Cerebellar nuclear complex (tissue), 1 donor: ENCODE measurements at regions not wholly inside any gene's neighbourhood (a gene's known extent, or its start where the extent isn't known, plus 50 kb on each side); places are given as distances from the start of the nearest gene placed in this dataset.
A peak's percentile ranks its signal among the peaks of the same experiment; 100 is the strongest.
"Not testable (repeated sequence)": the region's sequence is repeated elsewhere in the genome, so short reads cannot be mapped to it uniquely, and the experiment has no call there.

ENCODE experiments used
- DNase-seq, 2 experiments: peaks; one replicate each; lab custom pipeline; 2025; lab: John Stamatoyannopoulos, UW

- not testable (repeated sequence) for DNase-seq
Observed at GRCh38 chr17:27365329-27365945, 71.5 kb downstream of the WSB1 start.

- no peak for DNase-seq
Observed at GRCh38 chr17:27366437-27366836, 72.5 kb downstream of the WSB1 start.

- DNase-seq = no peak
Observed at GRCh38 chr17:27367121-27367981, 73.4 kb downstream of the WSB1 start.

- DNase-seq = no peak
Observed at GRCh38 chr17:27368151-27368795, 74.4 kb downstream of the WSB1 start.

- no peak for DNase-seq
Observed at GRCh38 chr17:27368980-27369379, 75.1 kb downstream of the WSB1 start.

GRCh38 chr17:27370776-27371175 is 76.9 kb downstream of the WSB1 start:
- DNase-seq = no peak

GRCh38 chr17:27373695-27374094 is 79.8 kb downstream of the WSB1 start:
- DNase-seq = not testable (repeated sequence)

GRCh38 chr17:27376637-27377547 is 79.4 kb upstream of the KSR1 start:
- DNase-seq = no peak

GRCh38 chr17:27378482-27379175 is 77.6 kb upstream of the KSR1 start:
- peak; percentile 29 to 60 for DNase-seq

GRCh38 chr17:27379888-27380533 is 76.2 kb upstream of the KSR1 start:
- no peak for DNase-seq

- DNase-seq = no peak
Observed at GRCh38 chr17:27380551-27380950, 75.7 kb upstream of the KSR1 start.

GRCh38 chr17:27381007-27381501 is 75.2 kb upstream of the KSR1 start:
- no peak for DNase-seq

GRCh38 chr17:27382025-27382424 is 74.2 kb upstream of the KSR1 start:
- DNase-seq = no peak

GRCh38 chr17:27384261-27384701 is 72.0 kb upstream of the KSR1 start:
- DNase-seq = peak; percentile 47 to 82

- no peak for DNase-seq
Observed at GRCh38 chr17:27384726-27385125, 71.5 kb upstream of the KSR1 start.

- DNase-seq = no peak
Observed at GRCh38 chr17:27385626-27386025, 70.6 kb upstream of the KSR1 start.

GRCh38 chr17:27386206-27387075 is 69.8 kb upstream of the KSR1 start:
- DNase-seq = peak in 1 of 2 experiments; percentile 17

- no peak for DNase-seq
Observed at GRCh38 chr17:27389542-27390140, 66.6 kb upstream of the KSR1 start.

- DNase-seq = no peak
Observed at GRCh38 chr17:27390540-27390939, 65.7 kb upstream of the KSR1 start.
